Muscle of arm (tissue), 1 donor: ENCODE measurements at regions not wholly inside any gene's neighbourhood (a gene's known extent, or its start where the extent isn't known, plus 50 kb on each side); places are given as distances from the start of the nearest gene placed in this dataset.
"Not testable (repeated sequence)": the region's sequence is repeated elsewhere in the genome, so short reads cannot be mapped to it uniquely, and the experiment has no call there.

Source experiments
- DNase-seq: peaks from one replicate; pipeline ENCODE4 v3.0.0-alpha.2; 2013

GRCh38 chr5:101036778-101037177 is 133.7 kb upstream of the ST8SIA4 start:
- DNase-seq = no peak

GRCh38 chr5:101035425-101035824 is 132.3 kb upstream of the ST8SIA4 start:
- DNase-seq = no peak

GRCh38 chr5:101024299-101024698 is 121.2 kb upstream of the ST8SIA4 start:
- DNase-seq = no peak

GRCh38 chr5:101018299-101018698 is 115.2 kb upstream of the ST8SIA4 start:
- DNase-seq = no peak

GRCh38 chr5:101012880-101013279 is 109.8 kb upstream of the ST8SIA4 start:
- DNase-seq = no peak

GRCh38 chr5:101009758-101010519 is 106.9 kb upstream of the ST8SIA4 start:
- no peak for DNase-seq

GRCh38 chr5:100992354-100992753 is 89.3 kb upstream of the ST8SIA4 start:
- no peak for DNase-seq

- not testable (repeated sequence) for DNase-seq
These were observed 80.5 kb upstream of the ST8SIA4 start for GRCh38 chr5:100983601-100984000.

- DNase-seq = no peak
These were observed 71.0 kb upstream of the ST8SIA4 start for GRCh38 chr5:100974082-100974481.

- no peak for DNase-seq
These were observed 67.7 kb upstream of the ST8SIA4 start for GRCh38 chr5:100970646-100971255.

- no peak for DNase-seq
These were observed 62.2 kb upstream of the ST8SIA4 start for GRCh38 chr5:100965291-100965690.
